ENCODE measurements at regions not wholly inside any gene's neighbourhood (a gene's known extent, or its start where the extent isn't known, plus 50 kb on each side); places are given as distances from the start of the nearest gene placed in this dataset.
A peak's percentile ranks its signal among the peaks of the same experiment; 100 is the strongest.

DNA sequence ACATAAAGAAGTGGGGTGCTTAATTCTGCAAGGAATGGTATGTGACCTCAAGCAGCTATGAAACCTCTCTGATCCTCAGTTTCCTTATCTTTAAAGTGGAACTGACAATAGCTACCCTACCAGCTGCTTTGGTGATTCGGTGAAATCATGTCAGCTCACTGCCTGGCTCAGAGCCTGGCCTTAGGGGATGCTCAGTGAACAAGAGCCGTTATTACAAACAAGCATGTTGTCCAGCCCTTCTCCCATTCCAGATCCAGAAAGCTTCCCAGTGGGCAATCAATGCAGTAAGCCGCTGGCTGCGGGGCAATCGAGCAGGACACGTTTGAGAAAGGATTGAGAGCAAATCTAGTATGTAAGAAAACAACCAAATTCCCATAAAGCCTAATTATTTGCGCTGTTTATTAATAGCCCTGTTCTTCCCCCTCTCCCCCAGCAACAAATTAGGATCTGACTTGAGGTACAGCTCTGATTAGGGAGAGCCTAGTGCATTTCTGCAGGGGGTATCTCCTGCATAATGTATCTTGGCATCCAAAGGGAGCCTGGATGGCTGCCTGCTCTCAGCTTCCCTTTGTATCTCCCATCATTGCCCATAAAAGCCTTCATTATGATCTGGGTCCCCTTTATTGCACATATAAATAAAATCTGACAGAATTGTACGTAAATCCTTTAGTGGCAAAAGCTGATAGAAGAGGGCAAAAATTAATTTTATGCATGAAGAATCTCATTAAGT is 371.4 kb downstream of the TMEM232 start:
- no peak for DNase-seq (ENCODE audit: low read depth)

DNA sequence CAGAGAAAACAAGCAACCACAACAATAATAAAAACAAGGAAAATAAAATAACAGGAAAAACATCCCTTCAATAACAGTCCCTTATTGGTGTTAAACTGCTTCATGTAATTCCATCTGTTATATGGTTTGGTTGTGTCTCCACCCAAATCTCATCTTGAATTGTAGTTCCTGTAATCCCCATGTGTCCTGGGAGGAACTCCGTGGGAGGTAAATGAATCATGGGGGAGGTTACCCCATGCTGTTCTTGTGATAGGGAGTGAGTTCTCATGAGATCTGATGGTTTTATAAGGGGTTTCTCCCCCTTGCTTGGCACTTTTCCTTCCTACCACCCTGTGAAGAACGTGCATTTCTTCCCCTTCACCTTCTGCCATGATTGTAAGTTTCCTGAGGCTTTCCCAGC is 369.8 kb downstream of the TMEM232 start:
- DNase-seq (ENCODE audit: low read depth), result peak; percentile 36

DNA sequence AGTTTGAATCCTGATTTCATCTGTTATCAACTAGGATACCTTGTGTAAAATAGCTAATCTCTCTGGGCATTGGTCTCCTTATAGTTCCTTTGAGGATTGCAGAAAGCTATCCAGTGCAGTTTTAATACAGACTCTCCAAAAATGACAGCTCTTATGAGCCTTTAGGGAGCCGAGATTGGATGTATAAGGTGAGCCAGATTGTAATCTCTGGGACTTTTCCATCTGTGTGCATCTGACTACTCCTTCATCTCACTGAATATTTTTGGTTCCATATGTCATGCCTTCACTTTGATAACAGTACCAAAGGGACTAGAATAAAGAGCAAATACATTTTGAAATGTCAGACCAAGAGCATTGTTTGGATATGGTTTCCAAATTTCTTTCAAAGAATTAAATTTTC is 367.2 kb downstream of the TMEM232 start:
- DNase-seq (ENCODE audit: low read depth), result no peak

DNA sequence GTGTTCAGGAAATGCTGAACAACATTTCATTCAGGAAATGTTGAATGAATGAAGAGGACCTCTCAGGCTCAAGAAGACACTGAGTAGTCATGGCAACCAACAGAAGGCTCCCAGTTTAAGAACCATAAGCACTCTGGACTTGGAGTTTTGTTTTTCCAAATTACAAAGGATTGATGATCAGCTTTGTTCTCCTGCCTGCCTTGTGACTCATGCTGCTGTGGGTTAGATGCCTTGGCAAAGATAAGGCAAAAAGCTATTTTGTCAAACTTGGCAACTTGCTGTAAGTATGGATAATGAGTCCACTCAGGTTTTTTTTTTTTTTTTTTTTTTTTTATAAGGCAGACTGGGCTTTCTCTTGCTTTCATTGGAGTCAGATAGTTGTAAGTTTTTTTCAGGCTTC is 365.0 kb downstream of the TMEM232 start:
- peak; percentile 40 for DNase-seq (ENCODE audit: low read depth)

DNA sequence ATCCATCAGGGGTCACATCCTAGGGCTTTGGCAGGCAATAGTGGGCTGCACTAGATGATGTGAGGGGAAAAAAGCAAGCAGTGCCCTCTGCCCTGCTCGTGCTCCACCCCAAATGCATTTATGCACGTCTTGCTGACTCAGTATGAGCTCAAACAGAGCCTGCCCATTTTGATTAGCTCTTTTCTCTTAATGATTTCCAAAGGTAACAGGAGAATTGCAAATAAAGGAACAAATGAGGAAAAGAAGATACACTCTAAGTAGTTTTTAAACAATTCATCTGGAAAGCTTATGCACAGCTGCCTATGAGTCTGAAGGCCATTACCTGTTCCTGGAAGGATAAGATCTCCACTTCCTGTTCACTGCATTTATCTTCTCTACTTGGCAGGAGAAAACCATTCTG is 364.2 kb downstream of the TMEM232 start:
- no peak for DNase-seq (ENCODE audit: low read depth)

DNA sequence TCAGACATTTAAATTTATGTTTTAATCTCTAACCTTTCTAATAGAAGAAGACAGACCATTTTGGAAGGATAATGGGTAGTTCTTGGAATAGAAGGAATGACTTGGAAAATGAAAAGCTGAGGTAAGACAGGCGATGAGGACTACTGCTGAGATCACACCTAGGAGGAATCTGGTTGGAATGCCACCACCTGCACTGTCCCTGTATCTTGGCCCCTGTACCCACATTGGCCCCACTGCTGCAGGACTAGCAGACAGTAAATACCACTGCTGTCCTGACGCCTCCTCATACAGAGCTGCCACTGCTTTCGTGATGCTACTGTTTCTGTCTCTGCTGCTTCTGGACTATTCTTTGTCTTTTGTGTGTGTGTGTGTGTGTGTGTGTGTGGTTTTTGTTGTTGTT is 359.8 kb downstream of the TMEM232 start:
- DNase-seq (ENCODE audit: low read depth), result no peak
